Spleen (tissue), 11 donors: ENCODE measurements at regions not wholly inside any gene's neighbourhood (a gene's known extent, or its start where the extent isn't known, plus 50 kb on each side); places are given as distances from the start of the nearest gene placed in this dataset.

Source experiments
- DNase-seq: peaks from one replicate; pipeline ENCODE4 v3.0.0-alpha.2; 2020
- H3K27ac ChIP-seq, 8 donors: fragments of 200-600 bp; sonication (generic) in 7 of 8; 1 replicate in 4 of 8; 2 replicates in 4 of 8; pipeline versions ENCODE4 v1.5.0 to v1.8.0; 2016 to 2021; ENCODE audit warnings: inconsistent platforms in 4 of 8, mild to moderate bottlenecking in 4 of 8, moderate library complexity in 1 of 8
- H3K27me3 ChIP-seq, 7 donors: fragments of 200-600 bp; sonication (generic) in 6 of 7; replicated peaks in 1 of 7; 1 replicate in 4 of 7; 2 replicates in 3 of 7; pipeline versions ENCODE4 v1.5.0 to v1.8.0; 2016 to 2021; ENCODE audit warnings: inconsistent platforms in 3 of 7, mild to moderate bottlenecking in 1 of 7
- H3K36me3 ChIP-seq, 6 donors: fragments of 200-600 bp; sonication (generic) in 5 of 6; 1 replicate in 4 of 6; 2 replicates in 2 of 6; pipeline versions ENCODE4 v1.5.0 to v1.8.0; 2016 to 2021; ENCODE audit warnings: inconsistent platforms in 2 of 6
- H3K4me1 ChIP-seq, 6 donors: fragments of 200-600 bp; sonication (generic) in 5 of 6; 1 replicate in 3 of 6; 2 replicates in 3 of 6; pipeline versions ENCODE4 v1.5.0 to v1.8.0; 2016 to 2021; ENCODE audit warnings: inconsistent platforms in 3 of 6
- H3K4me3 ChIP-seq, 8 donors: fragments of 200-600 bp; sonication (generic) in 7 of 8; 1 replicate in 4 of 8; 2 replicates in 4 of 8; pipeline versions ENCODE4 v1.5.0 to v1.8.0; 2016 to 2021; ENCODE audit warnings: inconsistent platforms in 4 of 8, mild to moderate bottlenecking in 4 of 8, moderate library complexity in 2 of 8
- H3K9me3 ChIP-seq, 8 donors: fragments of 200-600 bp; sonication (generic) in 7 of 8; 1 replicate in 4 of 8; 2 replicates in 4 of 8; pipeline versions ENCODE4 v1.5.0 to v1.8.0; 2016 to 2021; ENCODE audit warnings: inconsistent platforms in 4 of 8
- CTCF ChIP-seq, 11 experiments: fragments of 200-600 bp in 7 of 11; fragments of 450-650 bp in 4 of 11; sonication (generic) in 4 of 11; IDR thresholded peaks in 8 of 11; conservative IDR thresholded peaks in 3 of 11; 1 replicate in 7 of 11; 2 replicates in 4 of 11; pipeline versions ENCODE4 v1.4.0 to v1.8.0; 2016 to 2021; ENCODE audit warnings: antibody characterized with exemption in 11 of 11, inconsistent platforms in 4 of 11, mild to moderate bottlenecking in 1 of 11
- POLR2A ChIP-seq, 3 donors: fragments of 450-650 bp; IDR thresholded peaks; one replicate each; pipeline ENCODE4 v1.5.1; 2017; ENCODE audit warnings: antibody characterized with exemption in 3 of 3, mild to moderate bottlenecking in 1 of 3
- POLR2AphosphoS5 ChIP-seq, 3 donors: sonication (generic); formaldehyde crosslinking; IDR thresholded peaks; one replicate each; pipeline ENCODE4 v1.5.1; 2017; ENCODE audit warnings: antibody characterized with exemption in 3 of 3
- WGBS, 5 donors: extraction: QIAGEN DNeasy Blood & Tissue Kit in 3 of 5; methylation state at CpG; one replicate each; pipeline versions ENCODE4 v1.1.5 to v1.1.7; 2013 to 2018; 5-methylcytosine and 5-hydroxymethylcytosine counted together
- intact Hi-C: fragments of 100-400 bp; cut with DNase I; formaldehyde crosslinking; loops from one replicate; pipeline ENCODE4 v1.15.0; 2023; ENCODE audit warnings: low total_unique reads
- donor health status: healthy with polysubstance abuse.
- donor health status: DM: no; HTN: no; CAD: no; lungs with moderate emphysema.
- donor health status: DM: no; HTN: no; CAD: no.
- donor health status: Bipolar disorder and iron deficiency.
- donor health status: healthy.
- donor health status: DM: no; HTN: no; CAD: no.
- donor health status: DM: yes; HTN: yes; CAD: no.

GRCh38 chr14:56056031-56056430 lies 62.2 kb upstream of the PELI2 start:
- WGBS, 5 donors: 41 to 81% (median 71%) methylated on average over 2 of the region's 2 CpGs
- TF ChIP-seq CTCF (IDR thresholded peaks at IDR 0.05 in 8 of 11, conservative IDR thresholded peaks at IDR 0.05 in 3 of 11) (no peak), POLR2A (IDR thresholded peaks at IDR 0.05) (no peak), POLR2AphosphoS5 (IDR thresholded peaks at IDR 0.05) (no peak)

DNA sequence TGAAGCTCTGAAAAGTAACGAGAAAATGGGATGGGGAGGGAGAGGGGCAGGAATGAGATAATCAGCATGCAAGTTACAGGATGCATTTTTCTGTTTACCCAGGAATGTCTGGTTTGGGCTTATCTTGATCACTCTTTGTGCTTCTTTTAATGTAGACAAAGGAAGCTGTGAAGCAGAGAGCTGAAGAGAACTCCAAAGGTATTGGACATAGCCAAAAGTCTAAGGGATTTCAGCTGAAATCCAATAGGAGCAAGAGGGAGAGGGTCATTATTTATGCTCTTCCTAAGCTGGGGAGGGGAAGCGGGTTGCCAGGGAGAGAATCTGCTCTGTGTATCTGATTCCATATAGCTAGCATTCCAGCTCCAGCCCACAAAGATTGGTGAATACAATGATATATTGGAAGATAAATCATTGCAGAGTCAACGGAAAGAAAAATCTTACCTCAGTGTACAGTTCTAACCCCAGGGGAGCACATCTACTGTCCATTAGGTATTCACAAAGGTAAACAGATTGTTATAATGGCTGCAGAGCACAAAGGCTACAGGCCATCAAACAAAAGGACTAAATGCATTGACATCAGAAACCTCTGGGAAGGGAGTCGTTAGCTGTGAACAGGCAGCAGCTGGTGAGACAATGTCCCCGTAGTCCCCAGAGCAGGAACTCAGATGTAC lies 61.0 kb upstream of the PELI2 start:
- Histone ChIP-seq H3K9me3 (no peaks in the 10 kb centered on the region), H3K4me3 (no peak overlapping the region), H3K27me3 (no peaks in the 10 kb centered on the region), H3K27ac (no peak overlapping the region), H3K4me1 (no peaks in the 10 kb centered on the region), H3K36me3 (no peaks in the 10 kb centered on the region)
- TF ChIP-seq POLR2A (IDR thresholded peaks at IDR 0.05) (no peak), CTCF (IDR thresholded peaks at IDR 0.05 in 8 of 11, conservative IDR thresholded peaks at IDR 0.05 in 3 of 11) (no peak), POLR2AphosphoS5 (IDR thresholded peaks at IDR 0.05) (no peak)
- intact Hi-C loops: no loop called here
- DNase-seq: no peak
- WGBS, 5 donors: 73 to 88% (median 85%) methylated on average over 5 of the region's 5 CpGs

More at GRCh38 chr14:56056031-56056430, 62.2 kb upstream of the PELI2 start:
- Histone ChIP-seq H3K9me3 (no peaks in the 10 kb centered on the region), H3K27ac (no peak overlapping the region), H3K4me1 (no peaks in the 10 kb centered on the region), H3K27me3 (no peaks in the 10 kb centered on the region), H3K4me3 (no peak overlapping the region), H3K36me3 (no peaks in the 10 kb centered on the region)
- intact Hi-C loops: no loop called here
- DNase-seq: no peak

DNA sequence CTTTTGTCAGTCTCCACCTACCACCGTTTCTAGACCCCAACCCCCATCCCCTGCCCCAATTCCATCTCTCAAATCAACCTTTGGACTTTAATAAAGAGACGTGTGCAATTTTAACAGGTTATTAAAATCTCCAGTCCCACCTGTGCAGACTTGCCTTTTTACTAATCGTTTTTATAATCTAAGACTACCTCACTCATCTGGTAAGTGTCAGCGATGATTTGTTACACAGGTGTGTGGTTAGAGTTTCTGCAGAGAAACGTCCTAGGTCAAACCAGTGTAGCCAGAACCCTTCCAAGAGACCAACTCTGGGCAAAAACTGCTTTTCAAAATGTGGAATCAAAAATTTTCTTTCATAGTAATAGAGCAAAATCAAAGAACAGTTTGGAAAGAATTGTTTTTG lies 60.4 kb upstream of the PELI2 start:
- H3K27ac ChIP-seq: no peak overlapping the region
- DNase-seq: no peak
- WGBS, 5 donors: 73 to 87% (median 80%) methylated on average over 5 of the region's 5 CpGs
- H3K36me3 ChIP-seq: no peaks in the 10 kb centered on the region
- H3K9me3 ChIP-seq: no peaks in the 10 kb centered on the region
- intact Hi-C loops: no loop called here
- no peaks in the 10 kb centered on the region for H3K27me3 ChIP-seq
- H3K4me3 ChIP-seq: no peak overlapping the region
- no peaks in the 10 kb centered on the region for H3K4me1 ChIP-seq
- no peak for TF ChIP-seq POLR2AphosphoS5 (IDR thresholded peaks at IDR 0.05)
- TF ChIP-seq CTCF (IDR thresholded peaks at IDR 0.05 in 8 of 11, conservative IDR thresholded peaks at IDR 0.05 in 3 of 11): no peak
- TF ChIP-seq POLR2A (IDR thresholded peaks at IDR 0.05): no peak

DNA sequence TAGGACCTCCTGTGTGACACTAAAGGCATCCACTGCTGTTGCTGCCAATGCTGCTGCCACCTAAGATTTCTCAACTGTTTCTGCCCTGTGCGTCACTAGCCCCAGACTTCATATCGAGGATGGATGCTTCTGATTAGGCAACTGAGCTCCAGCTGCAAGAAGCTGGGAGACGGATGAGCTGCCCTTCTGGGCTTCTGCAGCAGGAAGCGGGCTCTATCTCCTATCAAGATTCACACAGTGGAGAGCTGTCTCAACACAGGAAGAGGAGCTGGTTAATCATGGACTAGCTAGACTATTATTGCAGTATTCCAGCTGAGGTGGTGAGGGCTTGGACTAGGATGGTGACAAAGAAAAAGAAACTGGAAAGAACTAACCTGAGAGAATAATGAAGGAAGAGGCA lies 59.2 kb upstream of the PELI2 start:
- Histone ChIP-seq H3K27ac (no peak overlapping the region), H3K9me3 (no peaks in the 10 kb centered on the region), H3K4me1 (no peaks in the 10 kb centered on the region), H3K4me3 (no peak overlapping the region), H3K27me3 (no peaks in the 10 kb centered on the region), H3K36me3 (no peaks in the 10 kb centered on the region)
- 33 to 80% (median 69%) methylated on average over 4 of the region's 4 CpGs for WGBS, 5 donors
- DNase-seq: no peak
- TF ChIP-seq CTCF (IDR thresholded peaks at IDR 0.05 in 8 of 11, conservative IDR thresholded peaks at IDR 0.05 in 3 of 11): no peak
- no peak for TF ChIP-seq POLR2AphosphoS5 (IDR thresholded peaks at IDR 0.05)
- TF ChIP-seq POLR2A (IDR thresholded peaks at IDR 0.05): no peak
- intact Hi-C loops: no loop called here
